Fibroblast of skin of left biceps (primary cell): ENCODE measurements at regions not wholly inside any gene's neighbourhood (a gene's known extent, or its start where the extent isn't known, plus 50 kb on each side); places are given as distances from the start of the nearest gene placed in this dataset.

Experiments
- DNase-seq, 2 experiments: peaks; one replicate each; pipeline ENCODE4 v3.0.0-alpha.2; 2013; ENCODE audit warnings: low read depth in 2 of 2

- no peak for DNase-seq
Measured at GRCh38 chr6:30272032-30272431, 54.7 kb upstream of the TRIM39 start.

GRCh38 chr6:30267423-30267822, 54.2 kb upstream of the TRIM26 start:
- DNase-seq = no peak

- no peak for DNase-seq
Measured at GRCh38 chr6:30265594-30265993, 52.4 kb upstream of the TRIM26 start.

GRCh38 chr6:30265181-30265580, 52.0 kb upstream of the TRIM26 start:
- no peak for DNase-seq

GRCh38 chr6:30264743-30265142, 51.5 kb upstream of the TRIM26 start:
- peak; percentile 43 to 60 for DNase-seq

GRCh38 chr6:30263734-30264133, 50.5 kb upstream of the TRIM26 start:
- DNase-seq = peak in 1 of 2 experiments; percentile 44
